T-cell (primary cell): ENCODE measurements at regions not wholly inside any gene's neighbourhood (a gene's known extent, or its start where the extent isn't known, plus 50 kb on each side); places are given as distances from the start of the nearest gene placed in this dataset.

Experiments used
- ATAC-seq, 4 experiments: fragments of 200-7000 bp in 3 of 4; fragments of 150-1000 bp in 1 of 4; cut with Tn5 transposase; replicated peaks in 1 of 4; 1 replicate in 3 of 4; 2 replicates in 1 of 4; pipeline ENCODE4 v1.10.0; 2021; ENCODE audit warnings: moderate library complexity in 3 of 4, mild to moderate bottlenecking in 2 of 4, moderate number of reproducible peaks in 1 of 4
- CTCF ChIA-PET, 2 donors: fragments of 300-600 bp; sonication (Branson Sonifier 250); formaldehyde crosslinking; loops; one replicate each; lab custom pipeline; 2022; ENCODE audit warnings: antibody characterized with exemption in 2 of 2; lab: Charles Lee
- POLR2A ChIA-PET, 2 donors: fragments of 300-600 bp; sonication (Branson Sonifier 250); formaldehyde crosslinking; loops; one replicate each; lab custom pipeline; 2022; ENCODE audit warnings: antibody characterized with exemption in 2 of 2; lab: Charles Lee
- DNase-seq, 35 experiments: peaks; one replicate each; pipeline versions ENCODE4 v3.0.0 to v3.0.0-alpha.2; 2013 to 2023
- H3K27ac ChIP-seq: one replicate; pipeline ENCODE4 v1.5.1; 2013; ENCODE audit warnings: low read length
- H3K27me3 ChIP-seq, 2 experiments: replicated peaks in 1 of 2; 1 replicate in 1 of 2; 2 replicates in 1 of 2; pipeline versions ENCODE4 v1.6.1 to v1.7.0; 2013; ENCODE audit warnings: low read length in 1 of 2, mixed read lengths in 1 of 2; ENCODE audit not compliant: control insufficient read depth in 2 of 2, insufficient read depth in 2 of 2; ENCODE audit errors: extremely low read depth in 1 of 2
- H3K36me3 ChIP-seq, 2 donors: 1 replicate in 1 of 2; 2 replicates in 1 of 2; pipeline versions ENCODE4 v1.6.1 to v1.7.0; 2013; ENCODE audit warnings: low read length in 1 of 2; ENCODE audit not compliant: control insufficient read depth in 2 of 2, insufficient read depth in 1 of 2; ENCODE audit errors: extremely low read depth in 1 of 2
- H3K4me1 ChIP-seq, 2 experiments: 1 replicate in 1 of 2; 2 replicates in 1 of 2; pipeline versions ENCODE4 v1.6.1 to v1.7.0; 2013; ENCODE audit warnings: low read length in 2 of 2, mixed read lengths in 1 of 2; ENCODE audit not compliant: insufficient read depth in 2 of 2, control insufficient read depth in 1 of 2; ENCODE audit errors: extremely low read depth in 1 of 2
- H3K4me3 ChIP-seq, 2 donors: 1 replicate in 1 of 2; 2 replicates in 1 of 2; pipeline versions ENCODE4 v1.5.1 to v1.7.0; 2013; ENCODE audit warnings: mild to moderate bottlenecking in 2 of 2, low read length in 1 of 2, moderate library complexity in 1 of 2; ENCODE audit not compliant: control insufficient read depth in 1 of 2; ENCODE audit errors: extremely low read depth in 1 of 2
- H3K9me3 ChIP-seq: 2 replicates; pipeline ENCODE4 v1.7.0; 2013
- H3K27ac Mint-ChIP-seq, 2 donors: one replicate each; pipeline ENCODE4 v1.8.0; 2020 to 2021; ENCODE audit warnings: mild to moderate bottlenecking in 2 of 2, mixed read lengths in 2 of 2
- H3K27me3 Mint-ChIP-seq, 2 donors: one replicate each; pipeline ENCODE4 v1.8.0; 2021 to 2022; ENCODE audit warnings: mixed read lengths in 2 of 2
- H3K36me3 Mint-ChIP-seq: one replicate; pipeline ENCODE4 v1.8.0; 2021; ENCODE audit warnings: mixed read lengths
- H3K4me1 Mint-ChIP-seq, 3 donors: one replicate each; pipeline ENCODE4 v1.8.0; 2020 to 2022; ENCODE audit warnings: mixed read lengths in 3 of 3, mild to moderate bottlenecking in 1 of 3
- H3K4me3 Mint-ChIP-seq, 3 donors: one replicate each; pipeline ENCODE4 v1.8.0; 2020 to 2022; ENCODE audit warnings: mild to moderate bottlenecking in 3 of 3, mixed read lengths in 3 of 3, moderate library complexity in 3 of 3
- H3K9me3 Mint-ChIP-seq, 3 donors: one replicate each; pipeline ENCODE4 v1.8.0; 2020 to 2022; ENCODE audit warnings: mixed read lengths in 3 of 3
- WGBS: methylation state at CpG from one replicate; pipeline ENCODE4 v1.1.5; 2013; ENCODE audit warnings: missing lambda C conversion rate; ENCODE audit not compliant: insufficient coverage; 5-methylcytosine and 5-hydroxymethylcytosine counted together

DNA sequence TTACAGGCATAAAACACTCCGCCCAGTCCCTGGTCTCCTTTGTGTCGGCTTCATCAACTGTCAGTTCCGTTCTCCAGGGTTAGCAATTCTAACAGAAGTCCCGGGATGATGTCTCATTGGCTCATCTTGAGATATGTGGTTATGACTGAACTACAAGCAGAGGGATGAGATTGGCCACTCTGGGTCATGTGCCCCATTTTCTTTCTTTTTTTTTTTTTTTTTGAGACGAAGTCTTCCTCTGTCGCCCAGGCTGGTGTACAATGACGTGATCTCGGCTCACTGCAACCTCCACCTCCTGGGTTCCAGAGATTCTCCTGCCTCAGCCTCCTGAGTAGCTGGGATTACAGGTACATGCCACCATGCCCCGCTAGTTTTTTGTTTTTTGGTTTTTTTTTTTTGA lies 95.4 kb upstream of the MRI1 start:
- Mint-ChIP-seq H3K27me3 (peaks cover 0 to 4% of the 10 kb centered on the region in 2 donors), H3K27ac (no peak overlapping the region), H3K9me3 (peaks cover 0 to 5% (median 3%) of the 10 kb centered on the region in 3 donors), H3K36me3 (no peaks in the 10 kb centered on the region), H3K4me3 (no peak overlapping the region), H3K4me1 (no peaks in the 10 kb centered on the region)
- H3K27me3 ChIP-seq = peaks cover 0 to 8% of the 10 kb centered on the region in 2 experiments
- DNase-seq = no peak
- no peak for ATAC-seq
- no peaks in the 10 kb centered on the region for H3K36me3 ChIP-seq
- ChIA-PET CTCF (interaction anchor here in 1 of 2 donors (0.7 kb wide), 1 partner anchor 119 kb away, joined by 5 read pairs; no protein-coding TSS in a partner anchor), POLR2A (no interaction called here)
- H3K27ac ChIP-seq = no peak overlapping the region
- H3K4me3 ChIP-seq = no peak overlapping the region
- no peaks in the 10 kb centered on the region for H3K4me1 ChIP-seq
- no peaks in the 10 kb centered on the region for H3K9me3 ChIP-seq
- WGBS = 94% methylated on average over 3 of the region's 9 CpGs

DNA sequence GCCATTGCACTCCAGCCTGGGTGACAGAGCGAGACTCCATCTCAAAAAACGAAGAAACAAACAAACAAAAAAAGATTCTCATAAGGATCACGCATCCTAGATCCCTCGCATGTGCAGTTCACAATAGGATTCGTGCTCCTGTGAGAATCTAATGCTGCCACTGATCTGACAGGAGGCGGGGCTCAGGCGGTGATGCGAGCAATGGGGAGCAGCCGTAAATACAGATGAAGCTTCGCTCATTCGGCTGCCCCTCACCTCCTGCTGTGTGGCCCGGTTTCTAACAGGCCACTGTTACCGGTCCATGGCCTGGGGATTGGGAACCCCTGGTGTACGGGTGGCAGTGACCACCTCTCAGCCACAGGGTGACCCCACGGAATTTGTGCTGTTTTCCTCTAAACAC lies 98.2 kb upstream of the MRI1 start:
- H3K27ac Mint-ChIP-seq = no peak overlapping the region
- H3K4me3 Mint-ChIP-seq = no peak overlapping the region
- Histone ChIP-seq H3K36me3 (no peaks in the 10 kb centered on the region), H3K4me3 (no peak overlapping the region), H3K27ac (no peak overlapping the region), H3K4me1 (no peaks in the 10 kb centered on the region), H3K9me3 (no peaks in the 10 kb centered on the region), H3K27me3 (peaks cover 0 to 6% of the 10 kb centered on the region in 2 experiments)
- H3K9me3 Mint-ChIP-seq = no peaks in the 10 kb centered on the region
- ATAC-seq (no peak), DNase-seq (no peak)
- 81% methylated on average over 15 of the region's 15 CpGs for WGBS
- no peaks in the 10 kb centered on the region for H3K4me1 Mint-ChIP-seq
- ChIA-PET CTCF (no interaction called here), POLR2A (no interaction called here)
- no peaks in the 10 kb centered on the region for H3K36me3 Mint-ChIP-seq
- no peaks in the 10 kb centered on the region for H3K27me3 Mint-ChIP-seq

DNA sequence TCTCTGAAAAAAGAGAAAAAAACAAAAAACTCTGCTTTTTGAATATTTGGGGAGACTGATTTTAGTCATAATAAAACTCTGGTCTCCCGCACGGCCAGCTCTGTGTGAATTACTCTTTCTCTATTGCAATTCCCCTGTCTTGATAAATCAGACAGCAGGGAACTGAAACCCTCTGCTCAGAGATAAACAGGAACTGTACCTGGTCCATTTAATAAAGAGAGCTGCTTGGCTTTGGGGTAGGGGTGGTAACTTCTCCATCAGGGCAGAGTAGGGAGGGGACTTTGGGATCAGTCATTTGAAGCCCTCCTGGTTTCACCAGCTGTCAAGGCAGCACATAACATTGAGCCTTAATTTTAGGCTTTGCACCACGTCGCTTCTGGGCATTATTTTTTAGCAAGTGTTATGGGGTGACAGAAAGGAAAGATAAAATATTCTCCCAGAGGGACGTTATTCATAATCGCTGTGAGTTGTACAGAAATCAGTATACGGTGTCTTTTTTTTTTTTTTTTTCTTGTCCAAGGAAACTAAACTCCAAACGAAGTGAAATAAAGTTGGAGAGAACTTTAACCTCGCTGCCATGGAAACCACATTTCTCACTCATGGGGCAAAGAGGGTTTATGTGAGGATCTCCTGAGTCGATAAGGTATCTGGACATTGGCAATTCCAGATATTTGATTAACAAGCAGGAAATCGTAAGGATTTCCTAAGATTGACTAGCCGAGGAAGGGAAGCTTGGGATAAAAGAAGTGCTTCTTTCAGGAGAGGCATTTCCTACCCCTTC lies 99.0 kb upstream of the MRI1 start:
- WGBS = 100% methylated on average over 2 of the region's 12 CpGs
- no peak overlapping the region for H3K27ac ChIP-seq
- no peaks in the 10 kb centered on the region for H3K9me3 Mint-ChIP-seq
- H3K9me3 ChIP-seq = no peaks in the 10 kb centered on the region
- no peaks in the 10 kb centered on the region for H3K27me3 Mint-ChIP-seq
- H3K4me3 Mint-ChIP-seq = no peak overlapping the region
- no peak overlapping the region for H3K4me3 ChIP-seq
- H3K36me3 Mint-ChIP-seq = no peaks in the 10 kb centered on the region
- peaks cover 0 to 5% of the 10 kb centered on the region in 2 experiments for H3K27me3 ChIP-seq
- ChIA-PET POLR2A (no interaction called here), CTCF (no interaction called here)
- H3K4me1 ChIP-seq = no peaks in the 10 kb centered on the region
- H3K36me3 ChIP-seq = no peaks in the 10 kb centered on the region
- H3K27ac Mint-ChIP-seq = no peak overlapping the region
- no peaks in the 10 kb centered on the region for H3K4me1 Mint-ChIP-seq
- DNase-seq (no peak), ATAC-seq (no peak)

GRCh38 chr19:13652810-13653590 lies 111.3 kb upstream of the MRI1 start:
- DNase-seq = peak in 1 of 35 experiments; percentile 4
- H3K36me3 ChIP-seq = no peaks in the 10 kb centered on the region
- peaks cover 0 to 5% (median 0%) of the 10 kb centered on the region in 3 donors for H3K9me3 Mint-ChIP-seq
- no peak overlapping the region for H3K4me3 Mint-ChIP-seq
- WGBS = 83% methylated on average over 4 of the region's 5 CpGs
- H3K27me3 ChIP-seq = peaks cover 0 to 2% of the 10 kb centered on the region in 2 experiments
- no peaks in the 10 kb centered on the region for H3K9me3 ChIP-seq
- H3K36me3 Mint-ChIP-seq = no peaks in the 10 kb centered on the region
- H3K27ac ChIP-seq = no peak overlapping the region
- POLR2A ChIA-PET = interaction anchor here in 1 of 2 donors (0.6 kb wide), 1 partner anchor 73 kb away, joined by 3 read pairs; no protein-coding TSS in a partner anchor
- H3K27me3 Mint-ChIP-seq = peaks cover 0 to 2% of the 10 kb centered on the region in 2 donors
- H3K4me3 ChIP-seq = no peak overlapping the region
- H3K27ac Mint-ChIP-seq = peak overlapping the region in 1 of 2 donors; percentile 16
- CTCF ChIA-PET = interaction anchor here in 1 of 2 donors (0.6 kb wide), 2 partner anchors 15 to 68 kb away, joined by 3 to 5 read pairs; no protein-coding TSS in a partner anchor
- ATAC-seq = peak in 2 of 4 experiments; percentile 42 to 63
- peaks cover 0 to 8% of the 10 kb centered on the region in 2 experiments for H3K4me1 ChIP-seq
- peaks cover 6 to 12% (median 6%) of the 10 kb centered on the region in 3 donors for H3K4me1 Mint-ChIP-seq

- H3K27ac ChIP-seq = no peak overlapping the region
- no peaks in the 10 kb centered on the region for H3K4me1 Mint-ChIP-seq
- H3K27ac Mint-ChIP-seq = no peak overlapping the region
- H3K27me3 Mint-ChIP-seq = peaks cover 7 to 11% of the 10 kb centered on the region in 2 donors
- H3K9me3 Mint-ChIP-seq = no peaks in the 10 kb centered on the region
- DNase-seq (peak in 2 of 35 experiments; percentile 11 to 18), ATAC-seq (no peak)
- H3K9me3 ChIP-seq = no peaks in the 10 kb centered on the region
- CTCF ChIA-PET = no interaction called here
- H3K4me3 Mint-ChIP-seq = no peak overlapping the region
- H3K4me1 ChIP-seq = no peaks in the 10 kb centered on the region
- 49% methylated on average over 6 of the region's 7 CpGs for WGBS
- no peaks in the 10 kb centered on the region for H3K36me3 Mint-ChIP-seq
- no peak overlapping the region for H3K4me3 ChIP-seq
- no peaks in the 10 kb centered on the region for H3K36me3 ChIP-seq
- peaks cover 2 to 9% of the 10 kb centered on the region in 2 experiments for H3K27me3 ChIP-seq
- POLR2A ChIA-PET = interaction anchor here in 1 of 2 donors (0.6 kb wide), 1 partner anchor 1150 kb away, joined by 3 read pairs; no protein-coding TSS in a partner anchor
These were observed 117.6 kb upstream of the MRI1 start for GRCh38 chr19:13646758-13647157.

DNA sequence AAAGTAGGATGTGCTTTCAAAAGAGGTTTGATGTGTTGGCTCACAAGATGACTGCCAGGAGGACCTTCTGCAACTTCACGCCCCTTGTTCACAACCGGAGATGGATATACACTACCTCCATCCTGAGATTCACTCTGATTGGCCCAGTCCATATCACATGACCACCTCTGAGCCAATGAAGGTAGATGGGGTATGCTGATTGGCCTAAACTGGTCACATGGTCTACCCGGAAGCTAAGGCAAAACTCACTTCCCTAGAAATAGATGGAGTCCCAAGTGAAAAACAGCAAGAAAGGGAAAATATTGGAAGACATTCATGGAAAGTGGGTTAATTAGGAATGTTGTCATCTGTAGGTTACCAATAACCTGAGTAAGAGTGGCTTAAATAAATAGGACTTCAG lies 119.7 kb upstream of the MRI1 start:
- POLR2A ChIA-PET = interaction anchor here in 1 of 2 donors (0.6 kb wide), 1 partner anchor 1361 kb away, joined by 8 read pairs; no protein-coding TSS in a partner anchor
- WGBS = no CpG with 5 or more reads among the region's 3 CpGs
- DNase-seq = no peak

More for the DNA sequence above, 119.7 kb upstream of the MRI1 start:
- no peaks in the 10 kb centered on the region for H3K4me1 Mint-ChIP-seq
- Histone ChIP-seq H3K4me3 (no peak overlapping the region), H3K4me1 (no peaks in the 10 kb centered on the region), H3K27ac (no peak overlapping the region), H3K9me3 (no peaks in the 10 kb centered on the region), H3K27me3 (peaks cover 2 to 9% of the 10 kb centered on the region in 2 experiments), H3K36me3 (no peaks in the 10 kb centered on the region)
- H3K4me3 Mint-ChIP-seq = no peak overlapping the region
- no peak overlapping the region for H3K27ac Mint-ChIP-seq
- H3K36me3 Mint-ChIP-seq = no peaks in the 10 kb centered on the region
- CTCF ChIA-PET = no interaction called here
- peaks cover 9 to 12% of the 10 kb centered on the region in 2 donors for H3K27me3 Mint-ChIP-seq
- no peak for ATAC-seq
- H3K9me3 Mint-ChIP-seq = peaks cover 0 to 1% (median under 1%) of the 10 kb centered on the region in 3 donors
